ENCODE measurements at regions not wholly inside any gene's neighbourhood (a gene's known extent, or its start where the extent isn't known, plus 50 kb on each side); places are given as distances from the start of the nearest gene placed in this dataset.

DNA sequence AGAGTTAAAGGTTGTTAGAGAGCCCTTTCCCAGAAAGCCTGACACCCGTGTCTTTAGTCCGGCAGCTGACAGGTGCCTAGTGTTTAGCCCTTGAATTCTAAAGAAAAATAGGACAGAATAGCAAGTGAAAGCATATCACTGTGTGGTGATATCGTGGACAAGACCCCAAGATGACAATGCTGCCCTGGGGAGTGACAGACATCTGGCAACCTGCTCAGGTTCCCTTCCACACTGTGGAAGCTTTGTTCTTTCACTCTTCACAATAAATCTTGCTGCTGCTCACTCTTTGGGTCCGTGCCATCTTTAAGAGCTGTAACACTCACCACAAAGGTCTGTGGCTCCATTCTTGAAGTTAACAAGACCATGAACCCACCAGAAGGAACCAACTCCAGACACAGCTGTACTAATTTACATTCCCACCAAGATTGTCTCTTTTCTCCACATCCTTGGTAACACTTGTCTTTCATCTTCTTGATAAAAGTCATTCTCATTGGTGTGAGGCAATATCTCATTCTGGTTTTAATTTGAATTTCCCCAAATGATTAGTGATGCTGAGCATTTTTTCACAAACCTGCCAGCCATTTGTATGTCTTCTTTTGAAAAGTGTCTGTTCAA lies 107.6 kb upstream of the SGIP1 start:
- no peak for TF ChIP-seq CTCF (conservative IDR thresholded peaks at IDR 0.05; ENCODE audit: low read length)
- no peak for TF ChIP-seq EZH2phosphoT487 (IDR thresholded peaks at IDR 0.05; ENCODE audit: borderline replicate concordance, low read depth, low read length)
